Body of pancreas (tissue), 4 donors: ENCODE measurements at regions not wholly inside any gene's neighbourhood (a gene's known extent, or its start where the extent isn't known, plus 50 kb on each side); places are given as distances from the start of the nearest gene placed in this dataset.

ENCODE experiments used
- ATAC-seq: fragments of 150-250 bp; one replicate; pipeline ENCODE4 v1.9.1; 2016
- DNase-seq, 4 donors: peaks; one replicate each; pipeline ENCODE4 v3.0.0-alpha.2; 2019
- H3K27ac ChIP-seq, 4 donors: fragments of 200-600 bp; sonication (generic); 1 replicate in 3 of 4; 2 replicates in 1 of 4; pipeline versions ENCODE4 v1.5.1 to v1.6.1; 2016 to 2019; ENCODE audit warnings: mild to moderate bottlenecking in 1 of 4, mixed read lengths in 1 of 4, moderate library complexity in 1 of 4
- H3K27me3 ChIP-seq, 2 donors: fragments of 200-600 bp; sonication (generic); one replicate each; pipeline ENCODE4 v1.6.0; 2016; ENCODE audit warnings: mild to moderate bottlenecking in 1 of 2
- H3K36me3 ChIP-seq, 2 donors: fragments of 200-600 bp; sonication (generic); replicated peaks in 1 of 2; 2 replicates each; pipeline ENCODE4 v1.5.1; 2016; ENCODE audit warnings: low read depth in 2 of 2; ENCODE audit not compliant: insufficient read depth in 1 of 2
- H3K4me1 ChIP-seq: fragments of 200-600 bp; sonication (generic); one replicate; pipeline ENCODE4 v1.6.0; 2016
- H3K4me3 ChIP-seq, 2 donors: fragments of 200-600 bp; sonication (generic); 1 replicate in 1 of 2; 2 replicates in 1 of 2; pipeline ENCODE4 v1.5.1; 2016 to 2019
- H3K9me3 ChIP-seq, 3 donors: fragments of 200-600 bp; sonication (generic); 1 replicate in 2 of 3; 2 replicates in 1 of 3; pipeline ENCODE4 v1.5.1; 2016
- CTCF ChIP-seq, 7 experiments: fragments of 450-650 bp in 4 of 7; fragments of 200-600 bp in 3 of 7; sonication (generic) in 3 of 7; IDR thresholded peaks; one replicate each; pipeline ENCODE4 v1.5.1; 2016 to 2019; ENCODE audit warnings: antibody characterized with exemption in 7 of 7
- POLR2A ChIP-seq, 3 donors: fragments of 450-650 bp; IDR thresholded peaks; one replicate each; pipeline ENCODE4 v1.6.1; 2016; ENCODE audit warnings: antibody characterized with exemption in 3 of 3, mild to moderate bottlenecking in 2 of 3
- WGBS, 2 donors: methylation state at CpG; one replicate each; pipeline ENCODE4 v1.1.5; 2017; 5-methylcytosine and 5-hydroxymethylcytosine counted together
- intact Hi-C: fragments of 100-400 bp; cut with DNase I; formaldehyde crosslinking; loops from one replicate; pipeline ENCODE4 v1.15.1; 2023

- no peak overlapping the region for H3K4me3 ChIP-seq
- H3K27ac ChIP-seq, result no peak overlapping the region
- DNase-seq (no peak), ATAC-seq (no peak)
- no peaks in the 10 kb centered on the region for H3K36me3 ChIP-seq
- no peaks in the 10 kb centered on the region for H3K9me3 ChIP-seq
- intact Hi-C loops, result no loop called here
- H3K4me1 ChIP-seq, result no peaks in the 10 kb centered on the region
- no peaks in the 10 kb centered on the region for H3K27me3 ChIP-seq
- no peak for TF ChIP-seq CTCF (IDR thresholded peaks at IDR 0.05)
- no peak for TF ChIP-seq POLR2A (IDR thresholded peaks at IDR 0.05)
These were observed 226.8 kb upstream of the GPRIN3 start for GRCh38 chr4:89534356-89534755.

- intact Hi-C loops, result no loop called here
- no peak for ATAC-seq
- Histone ChIP-seq H3K27ac (no peak overlapping the region), H3K36me3 (no peaks in the 10 kb centered on the region), H3K27me3 (no peaks in the 10 kb centered on the region), H3K4me1 (no peaks in the 10 kb centered on the region), H3K4me3 (no peak overlapping the region), H3K9me3 (no peaks in the 10 kb centered on the region)
- TF ChIP-seq POLR2A (IDR thresholded peaks at IDR 0.05), result no peak
- no peak for TF ChIP-seq CTCF (IDR thresholded peaks at IDR 0.05)
- WGBS, 2 donors, result 52 to 56% methylated on average over 2 of the region's 2 CpGs
- no peak for DNase-seq
These were observed 224.5 kb upstream of the GPRIN3 start for GRCh38 chr4:89531932-89532640.

- no peak for DNase-seq
- intact Hi-C loops, result no loop called here
- no peak overlapping the region for H3K27ac ChIP-seq
- no peaks in the 10 kb centered on the region for H3K4me1 ChIP-seq
- H3K36me3 ChIP-seq, result no peaks in the 10 kb centered on the region
- H3K4me3 ChIP-seq, result no peak overlapping the region
- no peak for ATAC-seq
- H3K27me3 ChIP-seq, result no peaks in the 10 kb centered on the region
- WGBS, 2 donors, result 44 to 51% methylated on average over 4 of the region's 4 CpGs
- TF ChIP-seq POLR2A (IDR thresholded peaks at IDR 0.05), result no peak
- TF ChIP-seq CTCF (IDR thresholded peaks at IDR 0.05), result no peak
- H3K9me3 ChIP-seq, result no peaks in the 10 kb centered on the region
These were observed 221.0 kb upstream of the GPRIN3 start for GRCh38 chr4:89528526-89529133.

- ATAC-seq (no peak), DNase-seq (no peak)
- Histone ChIP-seq H3K4me3 (no peak overlapping the region), H3K27me3 (no peaks in the 10 kb centered on the region), H3K4me1 (no peaks in the 10 kb centered on the region), H3K27ac (no peak overlapping the region), H3K9me3 (no peaks in the 10 kb centered on the region), H3K36me3 (no peaks in the 10 kb centered on the region)
- intact Hi-C loops, result no loop called here
- TF ChIP-seq CTCF (IDR thresholded peaks at IDR 0.05), result no peak
- no peak for TF ChIP-seq POLR2A (IDR thresholded peaks at IDR 0.05)
- 64 to 68% methylated on average over 4 of the region's 4 CpGs for WGBS, 2 donors
These were observed 214.2 kb upstream of the GPRIN3 start for GRCh38 chr4:89521826-89522225.
